Liver (tissue), 3 donors: ENCODE measurements at regions not wholly inside any gene's neighbourhood (a gene's known extent, or its start where the extent isn't known, plus 50 kb on each side); places are given as distances from the start of the nearest gene placed in this dataset.

ENCODE experiments used
- EGR1 ChIP-seq, 2 donors: IDR thresholded peaks; 2 replicates each; pipeline ENCODE4 v1.6.1; 2016 to 2018; ENCODE audit warnings: antibody characterized with exemption in 2 of 2, low read depth in 2 of 2
- JUND ChIP-seq, 2 donors: IDR thresholded peaks; 2 replicates each; pipeline ENCODE4 v1.6.1; 2016; ENCODE audit warnings: antibody characterized with exemption in 2 of 2
- NR2F2 ChIP-seq: IDR thresholded peaks from 2 replicates; pipeline ENCODE4 v1.6.1; 2016; ENCODE audit warnings: antibody characterized with exemption
- RAD21 ChIP-seq, 2 donors: IDR thresholded peaks; 2 replicates each; pipeline ENCODE4 v1.6.1; 2016; ENCODE audit warnings: antibody characterized with exemption in 2 of 2, mild to moderate bottlenecking in 2 of 2
- SP1 ChIP-seq: IDR thresholded peaks from 2 replicates; pipeline ENCODE4 v1.6.1; 2018; ENCODE audit warnings: antibody characterized with exemption, mild to moderate bottlenecking
- TAF1 ChIP-seq: conservative IDR thresholded peaks from 2 replicates; pipeline ENCODE4 v1.6.1; 2016; ENCODE audit warnings: antibody characterized with exemption, mild to moderate bottlenecking
- YY1 ChIP-seq: IDR thresholded peaks from 2 replicates; pipeline ENCODE4 v1.6.1; 2016; ENCODE audit warnings: antibody characterized with exemption, mild to moderate bottlenecking
- TF ChIP-seq, protein P1 (sequence below): fragments of 150-350 bp; IDR thresholded peaks from 2 replicates; pipeline ENCODE4 v1.5.1; 2017; ENCODE audit warnings: improper control_type of control experiment, low read depth, low read length; ENCODE audit not compliant: missing input control
- TF ChIP-seq, protein P2 (sequence below): IDR thresholded peaks from 2 replicates; pipeline ENCODE4 v1.6.1; 2016; ENCODE audit warnings: antibody characterized with exemption
- TF ChIP-seq, protein P3 (sequence below): IDR thresholded peaks from 2 replicates; pipeline ENCODE4 v1.6.1; 2016; ENCODE audit warnings: antibody characterized with exemption, mild to moderate bottlenecking
- TF ChIP-seq, protein P4 (sequence below): IDR thresholded peaks from 2 replicates; pipeline ENCODE4 v1.6.1; 2016; ENCODE audit warnings: antibody characterized with exemption
- donor health status: healthy.
- donor health status: healthy.

GRCh38 chr5:89359046-89359445 is 476.1 kb upstream of the MEF2C start:
- TF ChIP-seq TAF1 (no peak), JUND (IDR thresholded peaks at IDR 0.05) (no peak), YY1 (no peak), NR2F2 (no peak), RAD21 (IDR thresholded peaks at IDR 0.05) (no peak), EGR1 (IDR thresholded peaks at IDR 0.05; ENCODE audit: low read depth in 2 of 2) (no peak), SP1 (no peak)
- TF ChIP-seq, protein P1, sequence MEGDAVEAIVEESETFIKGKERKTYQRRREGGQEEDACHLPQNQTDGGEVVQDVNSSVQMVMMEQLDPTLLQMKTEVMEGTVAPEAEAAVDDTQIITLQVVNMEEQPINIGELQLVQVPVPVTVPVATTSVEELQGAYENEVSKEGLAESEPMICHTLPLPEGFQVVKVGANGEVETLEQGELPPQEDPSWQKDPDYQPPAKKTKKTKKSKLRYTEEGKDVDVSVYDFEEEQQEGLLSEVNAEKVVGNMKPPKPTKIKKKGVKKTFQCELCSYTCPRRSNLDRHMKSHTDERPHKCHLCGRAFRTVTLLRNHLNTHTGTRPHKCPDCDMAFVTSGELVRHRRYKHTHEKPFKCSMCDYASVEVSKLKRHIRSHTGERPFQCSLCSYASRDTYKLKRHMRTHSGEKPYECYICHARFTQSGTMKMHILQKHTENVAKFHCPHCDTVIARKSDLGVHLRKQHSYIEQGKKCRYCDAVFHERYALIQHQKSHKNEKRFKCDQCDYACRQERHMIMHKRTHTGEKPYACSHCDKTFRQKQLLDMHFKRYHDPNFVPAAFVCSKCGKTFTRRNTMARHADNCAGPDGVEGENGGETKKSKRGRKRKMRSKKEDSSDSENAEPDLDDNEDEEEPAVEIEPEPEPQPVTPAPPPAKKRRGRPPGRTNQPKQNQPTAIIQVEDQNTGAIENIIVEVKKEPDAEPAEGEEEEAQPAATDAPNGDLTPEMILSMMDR: no peak
- TF ChIP-seq, protein P2, sequence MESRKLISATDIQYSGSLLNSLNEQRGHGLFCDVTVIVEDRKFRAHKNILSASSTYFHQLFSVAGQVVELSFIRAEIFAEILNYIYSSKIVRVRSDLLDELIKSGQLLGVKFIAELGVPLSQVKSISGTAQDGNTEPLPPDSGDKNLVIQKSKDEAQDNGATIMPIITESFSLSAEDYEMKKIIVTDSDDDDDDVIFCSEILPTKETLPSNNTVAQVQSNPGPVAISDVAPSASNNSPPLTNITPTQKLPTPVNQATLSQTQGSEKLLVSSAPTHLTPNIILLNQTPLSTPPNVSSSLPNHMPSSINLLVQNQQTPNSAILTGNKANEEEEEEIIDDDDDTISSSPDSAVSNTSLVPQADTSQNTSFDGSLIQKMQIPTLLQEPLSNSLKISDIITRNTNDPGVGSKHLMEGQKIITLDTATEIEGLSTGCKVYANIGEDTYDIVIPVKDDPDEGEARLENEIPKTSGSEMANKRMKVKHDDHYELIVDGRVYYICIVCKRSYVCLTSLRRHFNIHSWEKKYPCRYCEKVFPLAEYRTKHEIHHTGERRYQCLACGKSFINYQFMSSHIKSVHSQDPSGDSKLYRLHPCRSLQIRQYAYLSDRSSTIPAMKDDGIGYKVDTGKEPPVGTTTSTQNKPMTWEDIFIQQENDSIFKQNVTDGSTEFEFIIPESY: no peak
- TF ChIP-seq, protein P3, sequence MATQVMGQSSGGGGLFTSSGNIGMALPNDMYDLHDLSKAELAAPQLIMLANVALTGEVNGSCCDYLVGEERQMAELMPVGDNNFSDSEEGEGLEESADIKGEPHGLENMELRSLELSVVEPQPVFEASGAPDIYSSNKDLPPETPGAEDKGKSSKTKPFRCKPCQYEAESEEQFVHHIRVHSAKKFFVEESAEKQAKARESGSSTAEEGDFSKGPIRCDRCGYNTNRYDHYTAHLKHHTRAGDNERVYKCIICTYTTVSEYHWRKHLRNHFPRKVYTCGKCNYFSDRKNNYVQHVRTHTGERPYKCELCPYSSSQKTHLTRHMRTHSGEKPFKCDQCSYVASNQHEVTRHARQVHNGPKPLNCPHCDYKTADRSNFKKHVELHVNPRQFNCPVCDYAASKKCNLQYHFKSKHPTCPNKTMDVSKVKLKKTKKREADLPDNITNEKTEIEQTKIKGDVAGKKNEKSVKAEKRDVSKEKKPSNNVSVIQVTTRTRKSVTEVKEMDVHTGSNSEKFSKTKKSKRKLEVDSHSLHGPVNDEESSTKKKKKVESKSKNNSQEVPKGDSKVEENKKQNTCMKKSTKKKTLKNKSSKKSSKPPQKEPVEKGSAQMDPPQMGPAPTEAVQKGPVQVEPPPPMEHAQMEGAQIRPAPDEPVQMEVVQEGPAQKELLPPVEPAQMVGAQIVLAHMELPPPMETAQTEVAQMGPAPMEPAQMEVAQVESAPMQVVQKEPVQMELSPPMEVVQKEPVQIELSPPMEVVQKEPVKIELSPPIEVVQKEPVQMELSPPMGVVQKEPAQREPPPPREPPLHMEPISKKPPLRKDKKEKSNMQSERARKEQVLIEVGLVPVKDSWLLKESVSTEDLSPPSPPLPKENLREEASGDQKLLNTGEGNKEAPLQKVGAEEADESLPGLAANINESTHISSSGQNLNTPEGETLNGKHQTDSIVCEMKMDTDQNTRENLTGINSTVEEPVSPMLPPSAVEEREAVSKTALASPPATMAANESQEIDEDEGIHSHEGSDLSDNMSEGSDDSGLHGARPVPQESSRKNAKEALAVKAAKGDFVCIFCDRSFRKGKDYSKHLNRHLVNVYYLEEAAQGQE: no peak
- TF ChIP-seq, protein P4, sequence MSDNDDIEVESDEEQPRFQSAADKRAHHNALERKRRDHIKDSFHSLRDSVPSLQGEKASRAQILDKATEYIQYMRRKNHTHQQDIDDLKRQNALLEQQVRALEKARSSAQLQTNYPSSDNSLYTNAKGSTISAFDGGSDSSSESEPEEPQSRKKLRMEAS: no peak
